Endothelial cell of umbilical vein (primary cell): ENCODE measurements at regions not wholly inside any gene's neighbourhood (a gene's known extent, or its start where the extent isn't known, plus 50 kb on each side); places are given as distances from the start of the nearest gene placed in this dataset.

Source experiments
- BruUV-seq: library from RNA; stranded (reverse); fragments of 400-500 nt; replicated peaks from 2 replicates; lab custom pipeline; 2021; lab: Mats Ljungman, UMichigan
- CTCF ChIA-PET: fragments of 300-600, 350-600 bp; sonication (Branson Sonifier 250); formaldehyde crosslinking; loops from one replicate; lab custom pipeline; 2021; ENCODE audit warnings: antibody characterized with exemption, inconsistent platforms; lab: Charles Lee
- POLR2A ChIA-PET: fragments of 300-600, 350-600 bp; sonication (Branson Sonifier 250); formaldehyde crosslinking; loops from one replicate; lab custom pipeline; 2021; ENCODE audit warnings: antibody characterized with exemption, inconsistent platforms; lab: Charles Lee
- DNase-seq: peaks from one replicate; pipeline ENCODE4 v3.0.0-alpha.2; 2011; ENCODE audit warnings: low read depth, low spot score
- FAIRE-seq: peaks from 2 replicates; lab custom pipeline; 2011; peaks lifted over from hg19 to GRCh38; lab: Jason Lieb, UNC
- H2AFZ ChIP-seq: 2 replicates; pipeline ENCODE4 v1.6.0; 2012; ENCODE audit warnings: low read depth, low read length, control low read depth, inconsistent platforms
- H3K27ac ChIP-seq: 2 replicates; pipeline ENCODE4 v1.5.1; 2011; ENCODE audit warnings: low read depth, mild to moderate bottlenecking, control low read depth, low read length, moderate library complexity; ENCODE audit not compliant: insufficient read depth
- H3K27me3 ChIP-seq, 2 experiments: 2 replicates each; pipeline versions ENCODE4 v1.6.0 to v1.6.1; 2011; ENCODE audit warnings: low read length in 2 of 2, mixed read lengths in 1 of 2; ENCODE audit not compliant: control insufficient read depth in 2 of 2, insufficient read depth in 2 of 2
- H3K36me3 ChIP-seq, 2 experiments: 2 replicates in 1 of 2; 3 replicates in 1 of 2; pipeline ENCODE4 v1.5.1; 2011; ENCODE audit warnings: low read length in 2 of 2, mild to moderate bottlenecking in 1 of 2, moderate library complexity in 1 of 2; ENCODE audit not compliant: control insufficient read depth in 2 of 2, insufficient read depth in 2 of 2; ENCODE audit errors: extremely low read depth in 1 of 2
- H3K4me1 ChIP-seq: 3 replicates; pipeline ENCODE4 v1.5.1; 2011; ENCODE audit warnings: mild to moderate bottlenecking, low read length; ENCODE audit not compliant: control insufficient read depth, insufficient read depth; ENCODE audit errors: extremely low read depth
- H3K4me2 ChIP-seq: 2 replicates; pipeline ENCODE4 v1.6.1; 2011; ENCODE audit warnings: low read length, control low read depth, mixed read lengths; ENCODE audit not compliant: insufficient read depth
- H3K4me3 ChIP-seq, 3 experiments: fragments of 200-600 bp in 1 of 3; sonication (generic), shearing (Covaris generic) in 1 of 3; replicated peaks in 1 of 3; 2 replicates each; pipeline ENCODE4 v1.5.1; 2011 to 2016; ENCODE audit warnings: control low read depth in 3 of 3, low read length in 3 of 3, mild to moderate bottlenecking in 2 of 3, inconsistent platforms in 1 of 3, low read depth in 1 of 3, moderate library complexity in 1 of 3; ENCODE audit not compliant: insufficient read depth in 1 of 3
- H3K79me2 ChIP-seq: 2 replicates; pipeline ENCODE4 v1.6.0; 2012; ENCODE audit warnings: low read length, inconsistent platforms; ENCODE audit not compliant: control insufficient read depth, insufficient read depth
- H3K9ac ChIP-seq: replicated peaks from 2 replicates; pipeline ENCODE3; 2011; ENCODE audit warnings: low read length, control low read depth; ENCODE audit not compliant: insufficient read depth; ENCODE audit errors: extremely low read depth
- H3K9me1 ChIP-seq: replicated peaks from 3 replicates; pipeline ENCODE4 v1.6.0; 2011; ENCODE audit warnings: mild to moderate bottlenecking, low read length; ENCODE audit not compliant: control insufficient read depth, insufficient read depth; ENCODE audit errors: extremely low read depth
- H3K9me3 ChIP-seq: replicated peaks from 2 replicates; pipeline ENCODE4 v1.5.1; 2012; ENCODE audit warnings: low read length, inconsistent platforms; ENCODE audit not compliant: control insufficient read depth, insufficient read depth
- H4K20me1 ChIP-seq: replicated peaks from 2 replicates; pipeline ENCODE3; 2011; ENCODE audit warnings: mild to moderate bottlenecking, low read length; ENCODE audit not compliant: control insufficient read depth, insufficient read depth; ENCODE audit errors: extremely low read depth
- CTCF ChIP-seq, 2 donors: IDR thresholded peaks; 1 replicate in 1 of 2; 2 replicates in 1 of 2; pipeline ENCODE4 v1.5.1; 2011; ENCODE audit warnings: low read length in 2 of 2, mild to moderate bottlenecking in 2 of 2, moderate library complexity in 2 of 2, control low read depth in 1 of 2, inconsistent platforms in 1 of 2, low read depth in 1 of 2; ENCODE audit not compliant: insufficient read depth in 1 of 2; ENCODE audit errors: extremely low read depth in 1 of 2
- EZH2 ChIP-seq: IDR thresholded peaks from 2 replicates; pipeline ENCODE4 v1.6.1; 2012; ENCODE audit warnings: borderline replicate concordance, low read depth, mild to moderate bottlenecking, moderate library complexity, low read length, inconsistent platforms; ENCODE audit not compliant: severe bottlenecking
- FOS ChIP-seq: IDR thresholded peaks from 2 replicates; pipeline ENCODE4 v1.6.1; 2011; ENCODE audit warnings: mild to moderate bottlenecking, low read length, moderate library complexity, borderline replicate concordance; ENCODE audit not compliant: insufficient read depth
- GATA2 ChIP-seq: IDR thresholded peaks from 2 replicates; pipeline ENCODE4 v1.7.0; 2011; ENCODE audit warnings: low read depth, mild to moderate bottlenecking, moderate library complexity, mixed read lengths, low read length; ENCODE audit not compliant: insufficient read length, insufficient read depth
- JUN ChIP-seq: IDR thresholded peaks from 2 replicates; pipeline ENCODE4 v1.6.1; 2011; ENCODE audit warnings: borderline replicate concordance, low read depth; ENCODE audit not compliant: insufficient read length, insufficient read depth
- MAX ChIP-seq: IDR thresholded peaks from 2 replicates; pipeline ENCODE4 v1.6.1; 2011; ENCODE audit not compliant: insufficient read depth, insufficient read length
- MYC ChIP-seq: IDR thresholded peaks from one replicate; pipeline ENCODE4 v1.6.1; 2011; ENCODE audit warnings: mild to moderate bottlenecking, low read depth, low read length
- POLR2A ChIP-seq: IDR thresholded peaks from 2 replicates; pipeline ENCODE4 v1.6.1; 2012; ENCODE audit warnings: low read depth, mild to moderate bottlenecking, control low read depth, low read length
- POLR2AphosphoS5 ChIP-seq: IDR thresholded peaks from 2 replicates; pipeline ENCODE4 v1.6.1; 2012; ENCODE audit warnings: low read depth, mild to moderate bottlenecking, control low read depth, low read length, moderate library complexity; ENCODE audit not compliant: insufficient read depth
- dilution Hi-C: fragments of 300-500 bp; cut with MboI; formaldehyde crosslinking; loops from one replicate; pipeline ENCODE4 v1.15.0; 2019; ENCODE audit warnings: low sequenced_read_pairs; ENCODE audit not compliant: extremely low pct_ligation_motif_present
- intact Hi-C: fragments of 100-400 bp; cut with micrococcal nuclease; formaldehyde crosslinking; loops from one replicate; pipeline ENCODE4 v1.10.0; 2022

GRCh38 chr3:150073031-150073430 lies 102.3 kb upstream of the PFN2 start:
- no peak for FAIRE-seq
- Histone ChIP-seq H3K4me2 (no peak overlapping the region), H3K9me1 (no peaks in the 10 kb centered on the region), H3K79me2 (no peaks in the 10 kb centered on the region), H3K27ac (no peak overlapping the region), H3K9me3 (no peaks in the 10 kb centered on the region), H3K36me3 (no peaks in the 10 kb centered on the region), H3K9ac (no peak overlapping the region), H3K4me1 (no peaks in the 10 kb centered on the region), H2AFZ (no peak overlapping the region), H3K4me3 (no peak overlapping the region), H3K27me3 (peaks cover 2 to 13% of the 10 kb centered on the region in 2 experiments), H4K20me1 (no peaks in the 10 kb centered on the region)
- CTCF ChIA-PET = no interaction called here
- TF ChIP-seq POLR2A (no peak), GATA2 (no peak), MAX (no peak), JUN (no peak), CTCF (IDR thresholded peaks at IDR 0.05; ENCODE audit: extremely low read depth in 1 of 2, insufficient read depth in 1 of 2, low read depth in 1 of 2, low read length in 2 of 2) (no peak), EZH2 (no peak), MYC (no peak), FOS (no peak), POLR2AphosphoS5 (no peak)
- POLR2A ChIA-PET = no interaction called here
- DNase-seq = no peak
- BruUV-seq = no TSS peak
- intact Hi-C loops (no loop called here), dilution Hi-C loops (no loop called here)
